CD14-positive monocyte (primary cell): ENCODE measurements at regions not wholly inside any gene's neighbourhood (a gene's known extent, or its start where the extent isn't known, plus 50 kb on each side); places are given as distances from the start of the nearest gene placed in this dataset.

Source experiments
- DNase-seq, 3 donors: peaks; one replicate each; pipeline ENCODE4 v3.0.0-alpha.2; 2011 to 2022
- H2AFZ ChIP-seq: 2 replicates; pipeline ENCODE4 v1.6.0; 2012; ENCODE audit warnings: mild to moderate bottlenecking, low read depth, low read length, inconsistent platforms; ENCODE audit not compliant: insufficient read depth, poor library complexity, severe bottlenecking
- H3K27ac ChIP-seq, 2 donors: 1 replicate in 1 of 2; 2 replicates in 1 of 2; pipeline ENCODE4 v1.5.1; 2012 to 2013; ENCODE audit warnings: low read length in 2 of 2, control low read depth in 1 of 2, inconsistent platforms in 1 of 2, low read depth in 1 of 2, mild to moderate bottlenecking in 1 of 2
- H3K27me3 ChIP-seq, 2 donors: one replicate each; pipeline versions ENCODE4 v1.6.0 to v1.6.1; 2011 to 2013; ENCODE audit warnings: low read length in 2 of 2; ENCODE audit not compliant: control insufficient read depth in 2 of 2, insufficient read depth in 2 of 2
- H3K36me3 ChIP-seq, 2 donors: replicated peaks in 1 of 2; 1 replicate in 1 of 2; 2 replicates in 1 of 2; pipeline versions ENCODE4 v1.5.1 to v1.6.1; 2012 to 2013; ENCODE audit warnings: low read length in 2 of 2, control low read depth in 1 of 2, inconsistent platforms in 1 of 2, mild to moderate bottlenecking in 1 of 2; ENCODE audit not compliant: insufficient read depth in 2 of 2, control insufficient read depth in 1 of 2
- H3K4me1 ChIP-seq, 2 donors: 1 replicate in 1 of 2; 2 replicates in 1 of 2; pipeline versions ENCODE4 v1.5.1 to v1.6.1; 2012 to 2013; ENCODE audit warnings: low read length in 2 of 2, control low read depth in 1 of 2, inconsistent platforms in 1 of 2, mild to moderate bottlenecking in 1 of 2, moderate library complexity in 1 of 2; ENCODE audit not compliant: insufficient read depth in 2 of 2, control insufficient read depth in 1 of 2
- H3K4me2 ChIP-seq: replicated peaks from 2 replicates; pipeline ENCODE3; 2012; ENCODE audit warnings: low read length, moderate library complexity, mild to moderate bottlenecking; ENCODE audit not compliant: poor library complexity, severe bottlenecking; ENCODE audit errors: extremely low read depth
- H3K4me3 ChIP-seq, 3 experiments: fragments of 200-600 bp in 1 of 3; sonication (generic) in 1 of 3; replicated peaks in 1 of 3; 1 replicate in 2 of 3; 2 replicates in 1 of 3; pipeline ENCODE4 v1.5.1; 2011 to 2013; ENCODE audit warnings: low read length in 3 of 3, mild to moderate bottlenecking in 3 of 3, control low read depth in 2 of 3, low read depth in 2 of 3, inconsistent platforms in 1 of 3, moderate library complexity in 1 of 3
- H3K79me2 ChIP-seq: 2 replicates; pipeline ENCODE4 v1.6.0; 2012; ENCODE audit warnings: mild to moderate bottlenecking, control low read depth, inconsistent platforms, low read length, moderate library complexity; ENCODE audit not compliant: insufficient read depth
- H3K9ac ChIP-seq: 2 replicates; pipeline ENCODE4 v1.6.0; 2017; ENCODE audit warnings: low read length, mild to moderate bottlenecking; ENCODE audit not compliant: insufficient read depth, poor library complexity, severe bottlenecking
- H3K9me3 ChIP-seq, 2 donors: replicated peaks in 1 of 2; 1 replicate in 1 of 2; 2 replicates in 1 of 2; pipeline versions ENCODE4 v1.5.1 to v1.6.1; 2012 to 2013; ENCODE audit warnings: low read length in 2 of 2, control low read depth in 1 of 2; ENCODE audit not compliant: control insufficient read depth in 1 of 2, insufficient read depth in 1 of 2
- H4K20me1 ChIP-seq: 2 replicates; pipeline ENCODE4 v1.6.0; 2012; ENCODE audit warnings: mild to moderate bottlenecking, low read length, control low read depth, moderate library complexity; ENCODE audit not compliant: insufficient read depth
- H3K27ac Mint-ChIP-seq, 7 donors: one replicate each; pipeline ENCODE4 v1.8.0; 2020; ENCODE audit warnings: mild to moderate bottlenecking in 7 of 7, mixed read lengths in 7 of 7, moderate library complexity in 6 of 7, inconsistent platforms in 2 of 7
- H3K27me3 Mint-ChIP-seq, 3 donors: one replicate each; pipeline ENCODE4 v1.8.0; 2021 to 2022; ENCODE audit warnings: low read depth in 3 of 3, mild to moderate bottlenecking in 3 of 3, mixed read lengths in 3 of 3, moderate library complexity in 3 of 3, inconsistent platforms in 1 of 3
- H3K36me3 Mint-ChIP-seq, 2 donors: one replicate each; pipeline ENCODE4 v1.8.0; 2020; ENCODE audit warnings: mixed read lengths in 2 of 2, inconsistent platforms in 1 of 2, mild to moderate bottlenecking in 1 of 2
- H3K4me1 Mint-ChIP-seq: one replicate; pipeline ENCODE4 v1.8.0; 2020; ENCODE audit warnings: mild to moderate bottlenecking, mixed read lengths
- H3K4me3 Mint-ChIP-seq, 2 donors: one replicate each; pipeline ENCODE4 v1.8.0; 2020; ENCODE audit warnings: mild to moderate bottlenecking in 2 of 2, mixed read lengths in 2 of 2, moderate library complexity in 1 of 2
- H3K9me3 Mint-ChIP-seq, 7 donors: one replicate each; pipeline ENCODE4 v1.8.0; 2020 to 2022; ENCODE audit warnings: mixed read lengths in 7 of 7, mild to moderate bottlenecking in 6 of 7, moderate library complexity in 6 of 7, inconsistent platforms in 2 of 7
- CTCF ChIP-seq: fragments of 200-600 bp; IDR thresholded peaks from one replicate; pipeline ENCODE4 v1.8.0; 2022; ENCODE audit warnings: antibody characterized with exemption, mild to moderate bottlenecking
- WGBS: methylation state at CpG from one replicate; pipeline ENCODE4 v1.1.5; 2013; ENCODE audit warnings: missing lambda C conversion rate; ENCODE audit not compliant: insufficient coverage; 5-methylcytosine and 5-hydroxymethylcytosine counted together
- intact Hi-C, 2 donors: fragments of 100-400 bp; cut with micrococcal nuclease; formaldehyde crosslinking; loops; one replicate each; pipeline versions ENCODE4 v1.15.0 to v1.15.1; 2023

DNA sequence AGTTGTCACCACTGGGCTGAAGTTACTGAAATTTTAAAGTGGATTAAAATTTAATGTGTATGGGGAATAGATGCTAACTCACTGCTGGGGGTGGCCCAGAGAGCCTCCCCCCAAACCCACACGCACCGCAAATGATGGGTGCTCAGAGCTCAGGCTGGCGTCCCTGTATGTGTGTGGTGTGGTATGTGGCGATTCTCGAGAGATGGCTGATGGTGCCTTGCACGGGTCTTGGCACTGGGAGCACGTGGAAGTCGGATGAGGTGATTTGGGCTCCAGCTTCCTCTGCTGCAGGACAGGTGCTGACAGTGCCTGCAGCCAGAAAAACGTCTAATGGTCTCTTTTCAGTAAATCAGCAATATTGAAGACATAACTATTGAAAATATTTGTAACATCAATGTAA, 1473.3 kb downstream of the TBC1D22A start:
- no peaks in the 10 kb centered on the region for H3K4me1 Mint-ChIP-seq
- TF ChIP-seq CTCF = no peak
- Histone ChIP-seq H3K27me3 (no peaks in the 10 kb centered on the region), H3K4me2 (no peak overlapping the region), H3K4me1 (no peaks in the 10 kb centered on the region), H3K27ac (no peak overlapping the region), H3K4me3 (no peak overlapping the region), H3K79me2 (no peaks in the 10 kb centered on the region), H3K9ac (no peak overlapping the region), H2AFZ (no peak overlapping the region), H3K9me3 (peaks cover 3 to 10% of the 10 kb centered on the region in 2 donors), H3K36me3 (no peaks in the 10 kb centered on the region), H4K20me1 (no peaks in the 10 kb centered on the region)
- no peaks in the 10 kb centered on the region for H3K36me3 Mint-ChIP-seq
- no peak for DNase-seq
- peaks cover 6 to 14% (median 6%) of the 10 kb centered on the region in 7 donors for H3K9me3 Mint-ChIP-seq
- 100% methylated on average over 2 of the region's 9 CpGs for WGBS
- peaks cover 2 to 6% (median 4%) of the 10 kb centered on the region in 3 donors for H3K27me3 Mint-ChIP-seq
- no peak overlapping the region for H3K27ac Mint-ChIP-seq
- no peak overlapping the region for H3K4me3 Mint-ChIP-seq
- intact Hi-C loops = no loop called here

GRCh38 chr22:48234011-48234410, 1471.6 kb downstream of the TBC1D22A start:
- TF ChIP-seq CTCF = no peak
- peaks cover 6 to 18% (median 10%) of the 10 kb centered on the region in 7 donors for H3K9me3 Mint-ChIP-seq

More at GRCh38 chr22:48234011-48234410, 1471.6 kb downstream of the TBC1D22A start:
- Histone ChIP-seq H3K4me1 (no peaks in the 10 kb centered on the region), H3K9me3 (peaks cover 7 to 10% of the 10 kb centered on the region in 2 donors), H2AFZ (no peak overlapping the region), H3K36me3 (no peaks in the 10 kb centered on the region), H3K4me3 (no peak overlapping the region), H3K79me2 (no peaks in the 10 kb centered on the region), H3K27me3 (no peaks in the 10 kb centered on the region), H3K9ac (no peak overlapping the region), H3K4me2 (no peak overlapping the region), H4K20me1 (no peaks in the 10 kb centered on the region), H3K27ac (no peak overlapping the region)
- Mint-ChIP-seq H3K27ac (no peak overlapping the region), H3K36me3 (no peaks in the 10 kb centered on the region), H3K27me3 (peaks cover 0 to 7% (median 2%) of the 10 kb centered on the region in 3 donors), H3K4me1 (no peaks in the 10 kb centered on the region), H3K4me3 (no peak overlapping the region)
- 88% methylated on average over 6 of the region's 8 CpGs for WGBS
- no peak for DNase-seq
- intact Hi-C loops = no loop called here
